A549 (cell line): ENCODE measurements at regions not wholly inside any gene's neighbourhood (a gene's known extent, or its start where the extent isn't known, plus 50 kb on each side); places are given as distances from the start of the nearest gene placed in this dataset.

Source experiments
- ATAC-seq, 2 experiments: fragments of 200-7000 bp in 1 of 2; fragments of >200 bp in 1 of 2; cut with Nextera tagmentation in 1 of 2; cut with Tn5 transposase in 1 of 2; 3 replicates each; pipeline versions ENCODE4 v1.8.0 to v1.9.1; 2018 to 2020; ENCODE audit warnings: mild to moderate bottlenecking in 1 of 2, moderate library complexity in 1 of 2
- CTCF ChIA-PET: fragments of 300-600 bp; sonication (Branson Sonifier 250); formaldehyde crosslinking; extraction: SDS; loops from one replicate; lab custom pipeline; 2021; ENCODE audit warnings: antibody characterized with exemption, inconsistent platforms; lab: Yijun Ruan, JAX
- POLR2A ChIA-PET: fragments of 350-600 bp; formaldehyde crosslinking; extraction: SDS; loops from one replicate; lab custom pipeline; 2021; ENCODE audit warnings: antibody characterized with exemption, inconsistent platforms; lab: Yijun Ruan, JAX
- DNase-seq, 2 experiments: peaks; one replicate each; pipeline versions ENCODE4 v3.0.0 to v3.0.0-alpha.2; 2011 to 2016; ENCODE audit warnings: low read depth in 1 of 2, low spot score in 1 of 2
- FAIRE-seq: peaks from 2 replicates; lab custom pipeline; 2011; peaks lifted over from hg19 to GRCh38; lab: Jason Lieb, UNC
- H3K27ac ChIP-seq, 2 experiments: fragments of >200 bp; sonication (Bioruptor Twin); formaldehyde crosslinking; 3 replicates each; pipeline ENCODE4 v1.5.1; 2016 to 2017
- H3K4me1 ChIP-seq: fragments of >200 bp; sonication (Bioruptor Twin); formaldehyde crosslinking; 3 replicates; pipeline ENCODE4 v1.6.1; 2016
- H3K4me2 ChIP-seq: fragments of >200 bp; sonication (Bioruptor Twin); formaldehyde crosslinking; 3 replicates; pipeline ENCODE4 v1.6.1; 2016
- H3K4me3 ChIP-seq: fragments of >200 bp; sonication (Bioruptor Twin); formaldehyde crosslinking; 3 replicates; pipeline ENCODE4 v1.5.1; 2016
- H3K9me3 ChIP-seq: fragments of >200 bp; sonication (Bioruptor Twin); formaldehyde crosslinking; 3 replicates; pipeline ENCODE4 v1.6.1; 2016
- CEBPB ChIP-seq, 2 experiments: fragments of >200 bp in 1 of 2; sonication (Bioruptor Twin) in 1 of 2; formaldehyde crosslinking in 1 of 2; IDR thresholded peaks; 2 replicates each; pipeline ENCODE4 v1.6.1; 2012 to 2016
- ELK1 ChIP-seq: fragments of 150-350 bp; IDR thresholded peaks from 2 replicates; pipeline ENCODE4 v1.6.1; 2014; ENCODE audit warnings: low read depth, mild to moderate bottlenecking, low read length
- ESRRA ChIP-seq: fragments of 150-350 bp; IDR thresholded peaks from 2 replicates; pipeline ENCODE4 v1.6.1; 2014; ENCODE audit warnings: mild to moderate bottlenecking, low read length, borderline replicate concordance
- FOSB ChIP-seq: fragments of 250-450 bp; sonication (Bioruptor Pico); IDR thresholded peaks from 2 replicates; pipeline ENCODE4 v1.5.0; 2020; ENCODE audit warnings: mild to moderate bottlenecking, moderate library complexity
- FOSL2 ChIP-seq, 2 experiments: fragments of 450-650 bp in 1 of 2; fragments of >200 bp in 1 of 2; sonication (Bioruptor Twin) in 1 of 2; formaldehyde crosslinking; IDR thresholded peaks; 2 replicates each; pipeline versions ENCODE4 v1.5.0 to v1.6.1; 2016 to 2020; ENCODE audit warnings: mild to moderate bottlenecking in 1 of 2, moderate library complexity in 1 of 2
- FOXS1 ChIP-seq: fragments of 250-450 bp; sonication (Bioruptor Pico); IDR thresholded peaks from 2 replicates; pipeline ENCODE4 v1.5.0; 2020; ENCODE audit warnings: mild to moderate bottlenecking, moderate library complexity
- HDAC2 ChIP-seq: fragments of 200-600 bp; sonication (generic); IDR thresholded peaks from 2 replicates; pipeline ENCODE4 v1.6.1; 2016
- HES2 ChIP-seq: fragments of >200 bp; sonication (Bioruptor Twin); formaldehyde crosslinking; IDR thresholded peaks from 2 replicates; pipeline ENCODE4 v1.6.1; 2016
- HOXA7 ChIP-seq: fragments of 250-450 bp; sonication (Bioruptor Pico); IDR thresholded peaks from 2 replicates; pipeline ENCODE4 v1.5.0; 2020; ENCODE audit warnings: mild to moderate bottlenecking, moderate library complexity
- HOXB5 ChIP-seq: fragments of 250-450 bp; sonication (Bioruptor Pico); IDR thresholded peaks from 2 replicates; pipeline ENCODE4 v1.5.0; 2020; ENCODE audit warnings: mild to moderate bottlenecking, moderate library complexity
- JUN ChIP-seq, 2 experiments: fragments of >200 bp; sonication (Bioruptor Twin); formaldehyde crosslinking; IDR thresholded peaks; 2 replicates in 1 of 2; 3 replicates in 1 of 2; pipeline ENCODE4 v1.6.1; 2016 to 2017
- JUNB ChIP-seq: fragments of >200 bp; sonication (Bioruptor Twin); formaldehyde crosslinking; IDR thresholded peaks from 2 replicates; pipeline ENCODE4 v1.6.1; 2016
- KDM1A ChIP-seq: fragments of 200-600 bp; sonication (generic); IDR thresholded peaks from 2 replicates; pipeline ENCODE4 v1.6.1; 2016; ENCODE audit warnings: low read depth, mild to moderate bottlenecking
- KDM5A ChIP-seq: fragments of 200-600 bp; sonication (generic); IDR thresholded peaks from 2 replicates; pipeline ENCODE4 v1.6.1; 2016; ENCODE audit warnings: antibody characterized with exemption, mild to moderate bottlenecking
- NR3C1 ChIP-seq: fragments of >200 bp; sonication (Bioruptor Twin); formaldehyde crosslinking; IDR thresholded peaks from 3 replicates; pipeline ENCODE4 v1.6.1; 2017
- PBX3 ChIP-seq: IDR thresholded peaks from 2 replicates; pipeline ENCODE4 v1.6.1; 2012
- PHF8 ChIP-seq: fragments of 200-600 bp; sonication (generic); IDR thresholded peaks from 2 replicates; pipeline ENCODE4 v1.6.1; 2016; ENCODE audit warnings: low read depth, mild to moderate bottlenecking, antibody characterized with exemption, moderate library complexity, borderline replicate concordance
- POLR2A ChIP-seq: IDR thresholded peaks from 2 replicates; pipeline ENCODE4 v1.6.1; 2012; ENCODE audit warnings: mild to moderate bottlenecking, low read length
- POLR2AphosphoS2 ChIP-seq: conservative IDR thresholded peaks from 2 replicates; pipeline ENCODE4 v1.6.1; 2012; ENCODE audit warnings: low read length, improper control_type of control experiment, inconsistent platforms
- RAD21 ChIP-seq, 2 experiments: fragments of >200 bp in 1 of 2; sonication (Bioruptor Twin) in 1 of 2; formaldehyde crosslinking in 1 of 2; IDR thresholded peaks in 1 of 2; conservative IDR thresholded peaks in 1 of 2; 2 replicates in 1 of 2; 3 replicates in 1 of 2; pipeline ENCODE4 v1.6.1; 2012 to 2018; ENCODE audit warnings: inconsistent platforms in 1 of 2
- RCOR1 ChIP-seq: fragments of 150-350 bp; IDR thresholded peaks from 2 replicates; pipeline ENCODE4 v1.6.1; 2014; ENCODE audit warnings: antibody characterized with exemption, low read length, low read depth
- REST ChIP-seq: fragments of 200-600 bp; sonication (generic); IDR thresholded peaks from 2 replicates; pipeline ENCODE4 v1.6.1; 2016; ENCODE audit warnings: antibody characterized with exemption, mild to moderate bottlenecking, moderate library complexity
- TFCP2L1 ChIP-seq: fragments of 250-450 bp; sonication (Bioruptor Pico); IDR thresholded peaks from 2 replicates; pipeline ENCODE4 v1.5.0; 2021; ENCODE audit warnings: mild to moderate bottlenecking
- ZC3H11A ChIP-seq: fragments of 450-650 bp; IDR thresholded peaks from 2 replicates; pipeline ENCODE4 v1.6.1; 2014; ENCODE audit warnings: antibody characterized with exemption, mild to moderate bottlenecking
- ZFP36 ChIP-seq: fragments of 450-650 bp; IDR thresholded peaks from 2 replicates; pipeline ENCODE4 v1.6.1; 2014; ENCODE audit warnings: borderline replicate concordance; ENCODE audit not compliant: partially characterized antibody
- ZNF302 ChIP-seq: fragments of 250-450 bp; sonication (Bioruptor Pico); IDR thresholded peaks from 2 replicates; pipeline ENCODE4 v1.9.0; 2021; ENCODE audit warnings: inconsistent platforms, mild to moderate bottlenecking, moderate library complexity
- WGBS: methylation state at CpG from one replicate; pipeline ENCODE4 v1.1.6; 2017; ENCODE audit errors: missing lambda C conversion rate; 5-methylcytosine and 5-hydroxymethylcytosine counted together

DNA sequence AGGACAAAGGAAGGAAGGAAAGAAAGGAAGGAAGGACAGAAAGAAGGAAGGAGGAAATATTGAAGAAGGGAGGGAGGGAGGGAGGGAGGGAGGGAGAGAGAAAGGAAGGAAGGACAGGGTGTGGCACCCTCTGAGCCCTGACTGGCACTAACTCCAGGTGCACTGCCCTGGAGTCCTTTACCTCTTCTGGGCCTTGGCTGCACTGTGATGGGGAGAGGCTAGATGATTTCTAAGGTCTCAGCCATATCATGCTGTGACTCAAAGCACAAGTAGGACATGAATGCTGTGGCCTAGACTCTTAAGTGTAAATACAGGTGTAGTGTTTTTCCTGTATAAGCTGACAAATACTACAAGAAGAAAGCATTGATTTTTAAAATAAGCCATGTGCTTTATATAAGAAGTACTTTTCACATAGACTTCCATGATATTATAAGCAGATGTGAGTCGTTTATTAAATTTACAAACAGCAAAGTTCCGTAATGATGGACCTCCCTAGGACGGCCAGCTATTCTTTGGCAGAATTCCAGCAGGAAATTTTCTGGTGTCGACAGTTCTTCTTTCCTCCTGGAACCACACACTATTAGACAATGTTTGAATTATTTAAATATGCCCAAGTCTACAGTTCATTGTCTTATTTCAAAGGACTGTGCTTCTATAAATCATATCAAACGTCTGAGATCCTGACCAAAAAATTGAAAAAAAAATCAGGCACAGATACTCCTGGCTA is 213.8 kb upstream of the C2CD4B start (continued):
- no peak for TF ChIP-seq FOXS1 (CRISPR knock-in tag)
- TF ChIP-seq KDM1A = no peak
- TF ChIP-seq, all 56 proteins: peak for 0

GRCh38 chr15:62380011-62380410 is 214.9 kb upstream of the C2CD4B start:
- 65% methylated on average over 4 of the region's 4 CpGs for WGBS
- no peak for DNase-seq
- FAIRE-seq = no peak
- Histone ChIP-seq H3K4me3 (no peak overlapping the region), H3K4me1 (no peaks in the 10 kb centered on the region), H3K27ac (no peak overlapping the region), H3K4me2 (no peak overlapping the region), H3K9me3 (no peaks in the 10 kb centered on the region)
- CTCF ChIA-PET = interaction anchor here (1.6 kb wide), 1 partner anchor 21 kb away, joined by 3 read pairs; no protein-coding TSS in a partner anchor
- ATAC-seq = no peak
- TF ChIP-seq REST (no peak), JUNB (no peak), KDM5A (no peak), PHF8 (no peak), POLR2A (no peak), NR3C1 (no peak), PBX3 (no peak), ESRRA (no peak), RAD21 (conservative IDR thresholded peaks at IDR 0.05 in 1 of 2, IDR thresholded peaks at IDR 0.05 in 1 of 2) (no peak), RCOR1 (no peak), ZC3H11A (no peak), POLR2AphosphoS2 (no peak)
- POLR2A ChIA-PET = no interaction called here

DNA sequence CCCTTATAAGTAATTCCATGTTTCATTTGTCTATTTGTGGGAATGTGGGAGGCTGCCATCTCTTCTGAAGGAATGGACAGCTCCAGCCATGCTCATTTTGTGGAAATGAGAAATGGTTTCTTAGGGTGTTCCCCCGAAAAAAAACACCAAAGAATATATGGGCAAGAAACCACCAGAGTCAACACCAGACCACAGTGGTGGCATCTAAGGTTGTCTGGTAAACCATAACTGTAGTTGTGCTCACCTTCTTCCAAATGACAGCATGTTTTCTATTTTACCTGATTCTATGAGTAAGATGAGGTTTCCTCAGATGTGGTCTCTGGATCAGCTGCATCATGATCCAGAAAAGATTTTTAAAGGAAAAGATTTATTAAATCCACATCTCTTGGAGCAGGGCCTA is 217.0 kb upstream of the C2CD4B start:
- ChIA-PET CTCF (interaction anchor here (0.6 to 1.8 kb wide), 2 partner anchors 162 to 360 kb away, joined by 3 to 4 read pairs; no protein-coding TSS in a partner anchor), POLR2A (interaction anchor here (1.2 kb wide), 1 partner anchor 10 kb away, joined by 3 read pairs; no protein-coding TSS in a partner anchor)
- H3K4me1 ChIP-seq = no peaks in the 10 kb centered on the region
- TF ChIP-seq ZFP36 (no peak), FOSB (CRISPR knock-in tag) (no peak), TFCP2L1 (CRISPR knock-in tag) (no peak), ZNF302 (no peak), HDAC2 (no peak), CEBPB (IDR thresholded peaks at IDR 0.05) (no peak), HOXB5 (no peak), JUN (IDR thresholded peaks at IDR 0.05) (no peak), ESRRA (no peak), ELK1 (no peak), KDM5A (no peak), HES2 (no peak), POLR2AphosphoS2 (no peak), FOXS1 (CRISPR knock-in tag) (no peak), HOXA7 (CRISPR knock-in tag) (no peak), FOSL2 (IDR thresholded peaks at IDR 0.05) (no peak), FOSL2 (CRISPR knock-in tag; IDR thresholded peaks at IDR 0.05) (no peak)
- TF ChIP-seq, all 56 proteins: peak for 0
- Histone ChIP-seq H3K4me3 (no peak overlapping the region), H3K4me2 (no peak overlapping the region), H3K9me3 (no peaks in the 10 kb centered on the region), H3K27ac (no peak overlapping the region)
- FAIRE-seq (no peak), ATAC-seq (no peak), DNase-seq (no peak)
- WGBS = 68% methylated on average over 1 of the region's 1 CpG
